ENCODE measurements at regions not wholly inside any gene's neighbourhood (a gene's known extent, or its start where the extent isn't known, plus 50 kb on each side); places are given as distances from the start of the nearest gene placed in this dataset.
A peak's percentile ranks its signal among the peaks of the same experiment; 100 is the strongest.

DNA sequence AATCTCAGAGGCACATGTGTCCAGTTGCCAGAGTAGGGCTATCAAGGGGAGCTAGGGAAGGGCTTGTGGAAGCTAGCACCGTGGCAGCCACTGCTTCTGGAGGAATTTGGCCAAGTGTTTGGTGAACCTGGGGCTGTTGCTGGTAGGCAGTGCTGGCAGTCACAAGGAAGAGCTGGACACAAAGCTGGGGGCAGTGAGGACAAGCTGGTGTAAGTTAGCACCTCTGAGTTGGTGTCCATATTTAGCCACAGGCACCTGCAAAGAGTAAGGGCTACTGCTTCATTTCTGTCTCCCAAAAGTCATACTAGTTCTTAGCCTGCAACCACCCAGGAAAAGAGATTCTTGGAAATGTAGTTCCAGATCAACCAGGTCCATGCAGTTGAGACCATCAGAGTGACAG lies 359.4 kb downstream of the CSNK1G3 start:
- no peak overlapping the region for H3K9ac ChIP-seq (ENCODE audit: extremely low read depth, insufficient read length, low read length)
- H3K56ac ChIP-seq (ENCODE audit: insufficient read length, low read depth, low read length) = no peak overlapping the region
- H3K4me2 ChIP-seq (ENCODE audit: insufficient read depth, insufficient read length, low read length) = no peak overlapping the region
- no peak overlapping the region for H4K8ac ChIP-seq (replicated peaks; ENCODE audit: insufficient read length, low read depth, low read length)
- no peak overlapping the region for H4K91ac ChIP-seq (ENCODE audit: insufficient read length, low read depth, low read length)
- Mint-ChIP-seq H3K9me3 (peaks cover 0 to 2% of the 10 kb centered on the region in 2 experiments; a peak in 1 of 5 replicates), H3K27ac (peak overlapping the region in 1 of 3 experiments; percentile 89; a peak in 2 of 7 replicates), H3K4me3 (no peak overlapping the region), H3K36me3 (ENCODE audit: insufficient read depth in 1 of 3, low read depth in 3 of 3) (peaks cover 2 to 11% (median 7%) of the 10 kb centered on the region in 3 experiments; a peak in 5 of 7 replicates), H3K27me3 (ENCODE audit: low read depth) (no peaks in the 10 kb centered on the region), H3K4me1 (peaks cover 35 to 37% of the 10 kb centered on the region in 2 experiments)
- TF ChIP-seq, protein P1, sequence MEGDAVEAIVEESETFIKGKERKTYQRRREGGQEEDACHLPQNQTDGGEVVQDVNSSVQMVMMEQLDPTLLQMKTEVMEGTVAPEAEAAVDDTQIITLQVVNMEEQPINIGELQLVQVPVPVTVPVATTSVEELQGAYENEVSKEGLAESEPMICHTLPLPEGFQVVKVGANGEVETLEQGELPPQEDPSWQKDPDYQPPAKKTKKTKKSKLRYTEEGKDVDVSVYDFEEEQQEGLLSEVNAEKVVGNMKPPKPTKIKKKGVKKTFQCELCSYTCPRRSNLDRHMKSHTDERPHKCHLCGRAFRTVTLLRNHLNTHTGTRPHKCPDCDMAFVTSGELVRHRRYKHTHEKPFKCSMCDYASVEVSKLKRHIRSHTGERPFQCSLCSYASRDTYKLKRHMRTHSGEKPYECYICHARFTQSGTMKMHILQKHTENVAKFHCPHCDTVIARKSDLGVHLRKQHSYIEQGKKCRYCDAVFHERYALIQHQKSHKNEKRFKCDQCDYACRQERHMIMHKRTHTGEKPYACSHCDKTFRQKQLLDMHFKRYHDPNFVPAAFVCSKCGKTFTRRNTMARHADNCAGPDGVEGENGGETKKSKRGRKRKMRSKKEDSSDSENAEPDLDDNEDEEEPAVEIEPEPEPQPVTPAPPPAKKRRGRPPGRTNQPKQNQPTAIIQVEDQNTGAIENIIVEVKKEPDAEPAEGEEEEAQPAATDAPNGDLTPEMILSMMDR (conservative IDR thresholded peaks at IDR 0.05) = no peak
- no peak overlapping the region for H3K27ac ChIP-seq (ENCODE audit: insufficient read length, low read depth, low read length)
- H2BK120ac ChIP-seq (ENCODE audit: low read depth, low read length, poor library complexity, severe bottlenecking) = no peak overlapping the region
- H3K23ac ChIP-seq (ENCODE audit: insufficient read length, low read depth, low read length) = no peak overlapping the region
- no peaks in the 10 kb centered on the region for H4K20me1 ChIP-seq (ENCODE audit: control insufficient read depth, insufficient read depth, insufficient read length)
- no peaks in the 10 kb centered on the region for H3K79me2 ChIP-seq (ENCODE audit: insufficient read depth, low read length)
- H2BK12ac ChIP-seq (ENCODE audit: insufficient read length, low read depth, low read length) = no peak overlapping the region
- H3K27me3 ChIP-seq (ENCODE audit: insufficient read depth, low read length) = no peaks in the 10 kb centered on the region; the same call in 1 of the 2 replicates
- no peak overlapping the region for H4K5ac ChIP-seq (ENCODE audit: insufficient read length, low read depth, low read length)
- H3K23me2 ChIP-seq (ENCODE audit: insufficient read length, low read depth, low read length, poor library complexity, severe bottlenecking) = peaks cover 2% of the 10 kb centered on the region
- no peaks in the 10 kb centered on the region for H3K79me1 ChIP-seq (ENCODE audit: insufficient read depth, low read depth, low read length, poor library complexity, severe bottlenecking)
- no peak overlapping the region for H3K4ac ChIP-seq (ENCODE audit: low read depth, low read length)
- H3K4me1 ChIP-seq (ENCODE audit: insufficient read depth, low read length) = peaks cover 11% of the 10 kb centered on the region
- no CpG with 5 or more reads among the region's 1 CpG for WGBS (ENCODE audit: extremely low coverage, insufficient read length, low lambda C conversion rate)
- H3T11ph ChIP-seq (ENCODE audit: low read length) = no peak overlapping the region
- H2BK5ac ChIP-seq (ENCODE audit: insufficient read length, low read length) = no peak overlapping the region
- no peak overlapping the region for H3K18ac ChIP-seq (ENCODE audit: insufficient read length, low read depth, low read length)
- no peak overlapping the region for H2AK5ac ChIP-seq (ENCODE audit: insufficient read length, low read length)
- no peak overlapping the region for H2BK20ac ChIP-seq (ENCODE audit: low read depth, low read length, poor library complexity, severe bottlenecking)
- no peaks in the 10 kb centered on the region for H3K9me3 ChIP-seq (ENCODE audit: control insufficient read depth, low read depth, low read length)
- no peak overlapping the region for H3K14ac ChIP-seq (ENCODE audit: insufficient read depth, low read length)
- no peak overlapping the region for H2BK15ac ChIP-seq (ENCODE audit: low read depth, low read length)
- H2AFZ ChIP-seq (ENCODE audit: low read length) = no peak overlapping the region
- no peak for DNase-seq
